IPS DF 4.7 (cell line): ENCODE measurements at regions not wholly inside any gene's neighbourhood (a gene's known extent, or its start where the extent isn't known, plus 50 kb on each side); places are given as distances from the start of the nearest gene placed in this dataset.

ENCODE experiments used
- DNase-seq: peaks from one replicate; pipeline ENCODE4 v3.0.0-alpha.2; 2013; ENCODE audit warnings: low spot score; ENCODE audit errors: extremely low read depth

- no peak for DNase-seq
These were observed 583.2 kb upstream of the ID2 start for GRCh38 chr2:8098476-8099266.

GRCh38 chr2:8099267-8099582 is 582.6 kb upstream of the ID2 start:
- no peak for DNase-seq

GRCh38 chr2:8101614-8102277 is 580.1 kb upstream of the ID2 start:
- no peak for DNase-seq

- DNase-seq: no peak
These were observed 579.4 kb upstream of the ID2 start for GRCh38 chr2:8102470-8102869.

GRCh38 chr2:8103085-8103708 is 578.7 kb upstream of the ID2 start:
- DNase-seq: no peak

- DNase-seq: no peak
These were observed 574.7 kb upstream of the ID2 start for GRCh38 chr2:8107150-8107549.

- DNase-seq: no peak
These were observed 574.1 kb upstream of the ID2 start for GRCh38 chr2:8107621-8108378.

- DNase-seq: no peak
These were observed 571.1 kb upstream of the ID2 start for GRCh38 chr2:8110716-8111115.

- no peak for DNase-seq
These were observed 570.7 kb upstream of the ID2 start for GRCh38 chr2:8111193-8111592.

- no peak for DNase-seq
These were observed 566.4 kb upstream of the ID2 start for GRCh38 chr2:8115456-8115855.

- DNase-seq: no peak
These were observed 565.9 kb upstream of the ID2 start for GRCh38 chr2:8115966-8116365.

GRCh38 chr2:8116661-8117060 is 565.2 kb upstream of the ID2 start:
- no peak for DNase-seq

- no peak for DNase-seq
These were observed 562.7 kb upstream of the ID2 start for GRCh38 chr2:8118940-8119781.

GRCh38 chr2:8119782-8120505 is 561.9 kb upstream of the ID2 start:
- no peak for DNase-seq

GRCh38 chr2:8120506-8120860 is 561.4 kb upstream of the ID2 start:
- DNase-seq: no peak

GRCh38 chr2:8121022-8121825 is 560.6 kb upstream of the ID2 start:
- no peak for DNase-seq

GRCh38 chr2:8121826-8122513 is 559.9 kb upstream of the ID2 start:
- DNase-seq: no peak

GRCh38 chr2:8122520-8122919 is 559.3 kb upstream of the ID2 start:
- no peak for DNase-seq

GRCh38 chr2:8123464-8123863 is 558.4 kb upstream of the ID2 start:
- DNase-seq: no peak
